K562 (cell line): ENCODE measurements at regions not wholly inside any gene's neighbourhood (a gene's known extent, or its start where the extent isn't known, plus 50 kb on each side); places are given as distances from the start of the nearest gene placed in this dataset.
"Not testable (repeated sequence)": the region's sequence is repeated elsewhere in the genome, so short reads cannot be mapped to it uniquely, and the experiment has no call there.

ENCODE experiments used
- ATAC-seq: fragments of 200-7000 bp; cut with Tn5 transposase; 3 replicates; pipeline ENCODE4 v1.9.1; 2020; ENCODE audit warnings: moderate library complexity
- BruUV-seq: library from RNA; stranded (reverse); fragments of 400-500 nt; replicated peaks from 2 replicates; lab custom pipeline; 2021; lab: Mats Ljungman, UMichigan
- CTCF ChIA-PET: fragments of 300-600 bp; formaldehyde crosslinking; extraction: SDS; loops from one replicate; lab custom pipeline; 2021; ENCODE audit warnings: low intra/inter-chr PET ratio; lab: Yijun Ruan, JAX
- POLR2A ChIA-PET: fragments of 300-600, 350-650 bp; sonication (Branson Sonifier 250); formaldehyde crosslinking; extraction: SDS; loops from one replicate; lab custom pipeline; 2021; ENCODE audit warnings: antibody characterized with exemption, inconsistent platforms; lab: Yijun Ruan, JAX
- DNase-seq, 4 experiments: peaks; one replicate each; pipeline versions ENCODE4 v3.0.0 to v3.0.0-alpha.2; 2011 to 2018; ENCODE audit warnings: low spot score in 3 of 4, mixed read lengths in 3 of 4; ENCODE audit errors: extremely low read depth in 1 of 4
- FAIRE-seq: peaks from 2 replicates; lab custom pipeline; 2011; peaks lifted over from hg19 to GRCh38; lab: Jason Lieb, UNC
- H2AFZ ChIP-seq: 2 replicates; pipeline ENCODE4 v1.6.0; 2011; ENCODE audit warnings: low read depth, low read length, control low read depth, inconsistent platforms
- H3K27ac ChIP-seq: fragments of 200-600 bp; 3 replicates; pipeline ENCODE4 v1.8.0; 2011; ENCODE audit warnings: low read depth, mild to moderate bottlenecking, control low read depth, inconsistent platforms, low read length, moderate library complexity, mixed read lengths; ENCODE audit errors: extremely low read depth
- H3K27me3 ChIP-seq, 2 experiments: fragments of 300-600 bp in 1 of 2; 2 replicates in 1 of 2; 3 replicates in 1 of 2; pipeline versions ENCODE4 v1.6.0 to v1.8.0; 2011; ENCODE audit warnings: inconsistent platforms in 2 of 2, low read length in 2 of 2, mild to moderate bottlenecking in 1 of 2, mixed read lengths in 1 of 2, moderate library complexity in 1 of 2; ENCODE audit not compliant: control insufficient read depth in 2 of 2, insufficient read depth in 2 of 2
- H3K36me3 ChIP-seq: fragments of 300-600 bp; 3 replicates; pipeline ENCODE4 v1.8.0; 2011; ENCODE audit warnings: mild to moderate bottlenecking, low read length, inconsistent platforms; ENCODE audit not compliant: control insufficient read depth, insufficient read depth
- H3K4me1 ChIP-seq, 2 experiments: fragments of 200-600 bp in 1 of 2; replicated peaks in 1 of 2; 2 replicates in 1 of 2; 3 replicates in 1 of 2; pipeline versions ENCODE4 v1.5.1 to v1.8.0; 2011; ENCODE audit warnings: inconsistent platforms in 2 of 2, low read length in 2 of 2, mild to moderate bottlenecking in 1 of 2, mixed read lengths in 1 of 2, moderate library complexity in 1 of 2; ENCODE audit not compliant: control insufficient read depth in 2 of 2, insufficient read depth in 2 of 2
- H3K4me2 ChIP-seq: 2 replicates; pipeline ENCODE4 v1.6.1; 2011; ENCODE audit warnings: low read length, control low read depth, inconsistent platforms, mixed read lengths; ENCODE audit not compliant: insufficient read depth
- H3K4me3 ChIP-seq: fragments of 200-600 bp; sonication (generic), shearing (Covaris generic); 2 replicates; pipeline ENCODE4 v1.5.1; 2016; ENCODE audit warnings: control low read depth, inconsistent platforms
- H3K79me2 ChIP-seq: fragments of 200-600 bp; 3 replicates; pipeline ENCODE4 v1.8.0; 2011; ENCODE audit warnings: low read length, inconsistent platforms; ENCODE audit not compliant: control insufficient read depth, insufficient read depth
- H3K9ac ChIP-seq, 2 experiments: 2 replicates each; pipeline versions ENCODE4 v1.6.0 to v1.6.1; 2011; ENCODE audit warnings: low read depth in 2 of 2, low read length in 2 of 2, control low read depth in 1 of 2, inconsistent platforms in 1 of 2, mild to moderate bottlenecking in 1 of 2, mixed read lengths in 1 of 2; ENCODE audit not compliant: insufficient read depth in 1 of 2
- H3K9me1 ChIP-seq: one replicate; pipeline ENCODE4 v1.6.0; 2011; ENCODE audit warnings: inconsistent platforms, mild to moderate bottlenecking, low read length, moderate library complexity; ENCODE audit not compliant: control insufficient read depth, insufficient read depth
- H3K9me3 ChIP-seq: replicated peaks from 2 replicates; pipeline ENCODE4 v1.5.1; 2011; ENCODE audit warnings: low read depth, low read length, inconsistent platforms; ENCODE audit not compliant: control insufficient read depth, insufficient read depth
- H4K20me1 ChIP-seq: replicated peaks from 2 replicates; pipeline ENCODE4 v1.6.1; 2011; ENCODE audit warnings: low read length, inconsistent platforms, mixed read lengths; ENCODE audit not compliant: control insufficient read depth, insufficient read depth
- CBX8 ChIP-seq: fragments of 200-600 bp; sonication (generic); IDR thresholded peaks from 2 replicates; pipeline ENCODE4 v1.6.1; 2012; ENCODE audit warnings: borderline replicate concordance, mixed run types, low read depth, mild to moderate bottlenecking, moderate library complexity, mixed read lengths, low read length, control low read depth, inconsistent platforms; ENCODE audit not compliant: poor library complexity, severe bottlenecking; ENCODE audit errors: extremely low read depth
- DNMT1 ChIP-seq: fragments of 450-650 bp; IDR thresholded peaks from 2 replicates; pipeline ENCODE4 v1.6.1; 2016; ENCODE audit warnings: antibody characterized with exemption, mild to moderate bottlenecking
- ELF2 ChIP-seq: fragments of 250-450 bp; sonication (Bioruptor Pico); IDR thresholded peaks from 2 replicates; pipeline ENCODE4 v1.5.0; 2021; ENCODE audit warnings: mild to moderate bottlenecking
- EP400 ChIP-seq: fragments of 450-650 bp; IDR thresholded peaks from 2 replicates; pipeline ENCODE4 v1.6.1; 2017; ENCODE audit warnings: antibody characterized with exemption, mild to moderate bottlenecking, moderate library complexity
- ILK ChIP-seq: fragments of 450-650 bp; IDR thresholded peaks from 2 replicates; pipeline ENCODE4 v1.6.1; 2016; ENCODE audit warnings: missing genetic modification characterization, low read depth, mild to moderate bottlenecking, missing compliant biosample characterization, moderate library complexity, borderline replicate concordance
- MAFG ChIP-seq: fragments of 450-650 bp; conservative IDR thresholded peaks from 2 replicates; pipeline ENCODE4 v1.6.1; 2016; ENCODE audit warnings: missing genetic modification characterization, missing compliant biosample characterization
- NFYB ChIP-seq: IDR thresholded peaks from 2 replicates; pipeline ENCODE4 v1.6.1; 2011; ENCODE audit warnings: mild to moderate bottlenecking, moderate library complexity; ENCODE audit not compliant: insufficient read length; ENCODE audit errors: extremely low read depth
- POLR3A ChIP-seq: IDR thresholded peaks from 2 replicates; pipeline ENCODE4 v1.6.1; 2011; ENCODE audit warnings: borderline replicate concordance, mild to moderate bottlenecking, moderate library complexity; ENCODE audit not compliant: insufficient read length, insufficient read depth; ENCODE audit errors: extremely low read depth
- PRMT5 ChIP-seq: sonication (generic); formaldehyde crosslinking; IDR thresholded peaks from 2 replicates; pipeline ENCODE4 v1.5.0; 2020; ENCODE audit warnings: missing genetic modification reagents
- RBBP5 ChIP-seq: fragments of 200-600 bp; sonication (generic); IDR thresholded peaks from 2 replicates; pipeline ENCODE4 v1.6.1; 2012; ENCODE audit warnings: borderline replicate concordance, mild to moderate bottlenecking, low read length, control low read depth, inconsistent platforms; ENCODE audit not compliant: insufficient read depth, poor library complexity, severe bottlenecking
- TAF15 ChIP-seq: fragments of 200-400 bp; formaldehyde crosslinking; IDR thresholded peaks from 2 replicates; pipeline ENCODE4 v1.6.1; 2017; ENCODE audit warnings: mild to moderate bottlenecking, low read depth, low read length, moderate library complexity
- ZBTB1 ChIP-seq: sonication (generic); formaldehyde crosslinking; IDR thresholded peaks from 2 replicates; pipeline ENCODE4 v1.8.1; 2023; ENCODE audit warnings: missing genetic modification reagents, low read depth, mild to moderate bottlenecking, borderline replicate concordance
- ZNF41 ChIP-seq: fragments of 250-450 bp; sonication (Bioruptor Pico); conservative IDR thresholded peaks from 2 replicates; pipeline ENCODE4 v1.4.0; 2020; ENCODE audit warnings: mild to moderate bottlenecking
- WGBS: fragments of 100-300 bp; shearing (Covaris generic); methylation state at CpG from one replicate; pipeline ENCODE4 v1.1.6; 2016; ENCODE audit warnings: low coverage, mixed read lengths; ENCODE audit not compliant: insufficient coverage; ENCODE audit errors: missing lambda C conversion rate; 5-methylcytosine and 5-hydroxymethylcytosine counted together
- in situ Hi-C: fragments of 300-500 bp; cut with MboI; formaldehyde crosslinking; loops from 4 replicates; pipeline ENCODE4 v1.15.0; 2018; ENCODE audit warnings: inconsistent platforms, mixed read lengths
- intact Hi-C: fragments of 100-400 bp; cut with micrococcal nuclease; formaldehyde crosslinking; loops from 2 replicates; pipeline ENCODE4 v1.14.2; 2022
- TF ChIP-seq, protein P1 (sequence below): fragments of 250-450 bp; sonication (Bioruptor Pico); IDR thresholded peaks from 2 replicates; pipeline ENCODE4 v1.4.0; 2020; ENCODE audit warnings: borderline replicate concordance
- TF ChIP-seq, protein P2 (sequence below): fragments of 250-450 bp; sonication (Bioruptor Pico); IDR thresholded peaks from 2 replicates; pipeline ENCODE4 v1.8.0; 2022; ENCODE audit warnings: moderate library complexity, mild to moderate bottlenecking, inconsistent platforms

DNA sequence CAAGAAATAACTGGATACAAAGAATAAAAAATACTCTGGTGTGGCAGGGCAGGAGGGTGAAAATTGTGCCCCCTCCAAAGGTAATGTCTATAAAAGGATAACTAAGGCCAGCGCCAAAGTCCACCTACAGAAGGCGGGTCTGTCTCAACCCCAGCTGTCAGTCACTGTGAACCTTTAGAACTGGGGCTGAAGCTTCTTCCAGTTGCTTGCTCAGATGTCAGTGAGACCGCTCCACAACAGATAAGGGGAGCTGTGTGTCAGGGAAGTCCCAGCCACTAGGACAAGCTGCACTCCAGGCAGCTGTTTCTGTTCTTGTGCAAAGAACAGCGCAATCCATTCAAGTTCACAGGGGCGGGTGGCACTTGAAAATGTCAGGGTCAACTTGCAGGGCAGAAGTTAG lies 187.0 kb upstream of the PZP start:
- H3K4me3 ChIP-seq, H3K27ac ChIP-seq, H3K4me1 ChIP-seq, BruUV-seq, H3K9me3 ChIP-seq, intact Hi-C loops, H3K36me3 ChIP-seq, ATAC-seq, in situ Hi-C loops, DNase-seq, POLR2A ChIA-PET, CTCF ChIA-PET, H3K79me2 ChIP-seq, H3K27me3 ChIP-seq, H2AFZ ChIP-seq, H3K9ac ChIP-seq, H3K9me1 ChIP-seq, H3K4me2 ChIP-seq, FAIRE-seq, H4K20me1 ChIP-seq: not testable (repeated sequence)
- WGBS = no CpG with 5 or more reads among the region's 5 CpGs

DNA sequence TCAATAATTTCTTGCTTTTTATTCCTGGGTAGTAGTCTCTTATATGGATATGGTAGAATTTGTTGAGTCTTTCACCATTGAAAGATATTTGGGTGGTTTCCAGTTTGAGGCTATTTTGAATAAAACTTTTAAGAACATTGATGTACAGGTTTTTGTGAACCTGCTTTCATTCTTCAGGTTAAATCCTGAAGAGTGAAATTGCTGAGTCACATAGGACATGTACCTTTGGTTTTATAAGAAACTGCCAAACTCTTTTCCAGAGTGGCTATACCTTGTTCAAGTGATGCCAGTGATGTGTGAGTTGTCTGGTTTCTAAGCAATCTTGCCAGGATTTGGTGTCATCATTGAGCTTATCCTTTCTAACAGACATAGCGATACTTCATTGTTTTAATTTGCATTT lies 184.6 kb upstream of the PZP start:
- BruUV-seq = no TSS peak
- FAIRE-seq = no peak
- ATAC-seq = no peak
- CTCF ChIA-PET = no interaction called here
- DNase-seq = no peak
- H3K4me1 ChIP-seq = no peaks in the 10 kb centered on the region; a peak in 1 of 5 replicates
- POLR2A ChIA-PET = no interaction called here
- no peaks in the 10 kb centered on the region for H3K36me3 ChIP-seq
- no peaks in the 10 kb centered on the region for H3K79me2 ChIP-seq
- H3K27me3 ChIP-seq = no peaks in the 10 kb centered on the region
- WGBS = 55% methylated on average over 1 of the region's 1 CpG
- H3K9me1 ChIP-seq = no peaks in the 10 kb centered on the region
- no peaks in the 10 kb centered on the region for H4K20me1 ChIP-seq
- H3K4me2 ChIP-seq = no peak overlapping the region
- H3K27ac ChIP-seq = no peak overlapping the region
- intact Hi-C loops = no loop called here
- in situ Hi-C loops = no loop called here
- H3K9ac ChIP-seq = no peak overlapping the region
- no peak overlapping the region for H2AFZ ChIP-seq
- no peaks in the 10 kb centered on the region for H3K9me3 ChIP-seq
- H3K4me3 ChIP-seq = no peak overlapping the region
- TF ChIP-seq DNMT1 (no peak), NFYB (no peak), MAFG (tag) (peak; percentile 74), ZNF41 (no peak), ZBTB1 (CRISPR knock-in tag) (no peak), POLR3A (no peak), ELF2 (CRISPR knock-in tag) (no peak), EP400 (no peak), ILK (tag) (no peak), PRMT5 (CRISPR knock-in tag) (no peak), RBBP5 (no peak), TAF15 (no peak), CBX8 (no peak)
- TF ChIP-seq, protein P1, sequence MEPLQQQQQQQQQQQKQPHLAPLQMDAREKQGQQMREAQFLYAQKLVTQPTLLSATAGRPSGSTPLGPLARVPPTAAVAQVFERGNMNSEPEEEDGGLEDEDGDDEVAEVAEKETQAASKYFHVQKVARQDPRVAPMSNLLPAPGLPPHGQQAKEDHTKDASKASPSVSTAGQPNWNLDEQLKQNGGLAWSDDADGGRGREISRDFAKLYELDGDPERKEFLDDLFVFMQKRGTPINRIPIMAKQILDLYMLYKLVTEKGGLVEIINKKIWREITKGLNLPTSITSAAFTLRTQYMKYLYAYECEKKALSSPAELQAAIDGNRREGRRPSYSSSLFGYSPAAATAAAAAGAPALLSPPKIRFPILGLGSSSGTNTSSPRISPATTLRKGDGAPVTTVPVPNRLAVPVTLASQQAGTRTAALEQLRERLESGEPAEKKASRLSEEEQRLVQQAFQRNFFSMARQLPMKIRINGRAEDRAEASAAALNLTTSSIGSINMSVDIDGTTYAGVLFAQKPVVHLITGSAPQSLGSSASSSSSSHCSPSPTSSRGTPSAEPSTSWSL = no peak
- TF ChIP-seq, protein P2, sequence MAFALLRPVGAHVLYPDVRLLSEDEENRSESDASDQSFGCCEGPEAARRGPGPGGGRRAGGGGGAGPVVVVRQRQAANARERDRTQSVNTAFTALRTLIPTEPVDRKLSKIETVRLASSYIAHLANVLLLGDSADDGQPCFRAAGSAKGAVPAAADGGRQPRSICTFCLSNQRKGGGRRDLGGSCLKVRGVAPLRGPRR (CRISPR knock-in tag) = no peak
